HepG2 (cell line): ENCODE measurements at regions not wholly inside any gene's neighbourhood (a gene's known extent, or its start where the extent isn't known, plus 50 kb on each side); places are given as distances from the start of the nearest gene placed in this dataset.

Source experiments
- ATAC-seq: fragments of 200-7000 bp; cut with Tn5 transposase; 3 replicates; pipeline ENCODE4 v1.9.1; 2020; ENCODE audit warnings: mild to moderate bottlenecking, moderate library complexity
- BruUV-seq: library from RNA; stranded (reverse); fragments of 400-500 nt; replicated peaks from 2 replicates; lab custom pipeline; 2021; lab: Mats Ljungman, UMichigan
- CTCF ChIA-PET: fragments of 300-600 bp; formaldehyde crosslinking; extraction: SDS; loops from one replicate; lab custom pipeline; 2021; ENCODE audit warnings: low total read pairs, inconsistent platforms, low intra/inter-chr PET ratio; lab: Yijun Ruan, JAX
- POLR2A ChIA-PET: fragments of 350-600 bp; sonication (Branson Sonifier 250); formaldehyde crosslinking; loops from one replicate; lab custom pipeline; 2020; ENCODE audit warnings: antibody characterized with exemption, inconsistent platforms; lab: Yijun Ruan, JAX
- DNase-seq: peaks from one replicate; pipeline ENCODE4 v3.0.0-alpha.2; 2015; ENCODE audit warnings: low spot score
- FAIRE-seq: peaks from 3 replicates; lab custom pipeline; 2011; peaks lifted over from hg19 to GRCh38; lab: Jason Lieb, UNC
- H2AFZ ChIP-seq: one replicate; pipeline ENCODE4 v1.6.1; 2011; ENCODE audit warnings: low read length, inconsistent platforms
- H3K27ac ChIP-seq: fragments of 300-600 bp; 3 replicates; pipeline ENCODE4 v1.8.0; 2011; ENCODE audit warnings: mixed run types, mild to moderate bottlenecking, mixed read lengths, low read length, inconsistent platforms; ENCODE audit not compliant: insufficient read depth; ENCODE audit errors: extremely low read length
- H3K27me3 ChIP-seq, 2 experiments: fragments of 200-600 bp in 1 of 2; 2 replicates in 1 of 2; 3 replicates in 1 of 2; pipeline versions ENCODE4 v1.6.0 to v1.8.0; 2011; ENCODE audit warnings: low read length in 2 of 2, mild to moderate bottlenecking in 2 of 2, moderate library complexity in 2 of 2, inconsistent platforms in 1 of 2; ENCODE audit not compliant: insufficient read depth in 2 of 2, control insufficient read depth in 1 of 2
- H3K36me3 ChIP-seq, 2 experiments: fragments of 200-600 bp in 1 of 2; replicated peaks in 1 of 2; 2 replicates in 1 of 2; 3 replicates in 1 of 2; pipeline versions ENCODE4 v1.5.1 to v1.8.0; 2011; ENCODE audit warnings: low read length in 2 of 2, inconsistent platforms in 1 of 2; ENCODE audit not compliant: insufficient read depth in 2 of 2, control insufficient read depth in 1 of 2
- H3K4me1 ChIP-seq: 2 replicates; pipeline ENCODE4 v1.5.1; 2012; ENCODE audit warnings: low read length, inconsistent platforms; ENCODE audit not compliant: insufficient read depth
- H3K4me2 ChIP-seq: 2 replicates; pipeline ENCODE4 v1.6.0; 2011; ENCODE audit warnings: low read depth, low read length, inconsistent platforms
- H3K4me3 ChIP-seq, 3 experiments: fragments of 200-600 bp in 1 of 3; sonication (generic), shearing (Covaris generic) in 1 of 3; replicated peaks in 1 of 3; 2 replicates each; pipeline ENCODE4 v1.5.1; 2011 to 2016; ENCODE audit warnings: low read length in 3 of 3, inconsistent platforms in 2 of 3, low read depth in 2 of 3, mild to moderate bottlenecking in 2 of 3, control low read depth in 1 of 3, mixed read lengths in 1 of 3; ENCODE audit not compliant: insufficient read depth in 1 of 3
- H3K79me2 ChIP-seq: one replicate; pipeline ENCODE4 v1.6.1; 2011; ENCODE audit warnings: low read length, inconsistent platforms; ENCODE audit not compliant: insufficient read depth
- H3K9ac ChIP-seq: 2 replicates; pipeline ENCODE4 v1.6.0; 2011; ENCODE audit warnings: mild to moderate bottlenecking, low read depth, low read length, inconsistent platforms; ENCODE audit not compliant: insufficient read depth
- H3K9me3 ChIP-seq: 2 replicates; pipeline ENCODE4 v1.5.1; 2012; ENCODE audit warnings: mild to moderate bottlenecking, low read length
- H4K20me1 ChIP-seq: 2 replicates; pipeline ENCODE4 v1.6.0; 2011; ENCODE audit warnings: inconsistent platforms, mild to moderate bottlenecking, low read length, moderate library complexity; ENCODE audit not compliant: insufficient read depth
- BCL6 ChIP-seq: IDR thresholded peaks from 2 replicates; pipeline ENCODE4 v1.6.1; 2016; ENCODE audit warnings: missing genetic modification reagents, missing compliant biosample characterization
- EP300 ChIP-seq, 3 experiments: sonication (generic) in 1 of 3; formaldehyde crosslinking in 1 of 3; IDR thresholded peaks; 2 replicates each; pipeline versions ENCODE4 v1.5.1 to v1.6.1; 2011 to 2020; ENCODE audit warnings: low read depth in 2 of 3, low read length in 2 of 3, borderline replicate concordance in 1 of 3, improper control_type of control experiment in 1 of 3, mild to moderate bottlenecking in 1 of 3, missing genetic modification reagents in 1 of 3, moderate library complexity in 1 of 3
- ERF ChIP-seq: IDR thresholded peaks from 2 replicates; pipeline ENCODE4 v1.6.1; 2018; ENCODE audit warnings: missing biosample characterization, missing genetic modification reagents
- ESRRA ChIP-seq: sonication (generic); formaldehyde crosslinking; IDR thresholded peaks from 2 replicates; pipeline ENCODE4 v1.5.1; 2020; ENCODE audit warnings: mild to moderate bottlenecking, low read depth, missing genetic modification reagents
- FOSL2 ChIP-seq: sonication (generic); formaldehyde crosslinking; IDR thresholded peaks from 2 replicates; pipeline ENCODE4 v1.4.0; 2020; ENCODE audit warnings: missing genetic modification reagents
- GABPA ChIP-seq, 2 experiments: IDR thresholded peaks; 2 replicates each; pipeline ENCODE4 v1.6.1; 2011 to 2016; ENCODE audit warnings: low read depth in 2 of 2, low read length in 1 of 2, missing biosample characterization in 1 of 2, missing genetic modification characterization in 1 of 2
- GATAD2A ChIP-seq: IDR thresholded peaks from 2 replicates; pipeline ENCODE4 v1.6.1; 2016
- HNF4A ChIP-seq: sonication (generic); formaldehyde crosslinking; IDR thresholded peaks from 2 replicates; pipeline ENCODE4 v1.4.0; 2020; ENCODE audit warnings: missing genetic modification reagents
- IRF2 ChIP-seq: IDR thresholded peaks from 2 replicates; pipeline ENCODE4 v1.6.1; 2018; ENCODE audit warnings: missing genetic modification reagents, missing compliant biosample characterization
- ISX ChIP-seq: sonication (generic); formaldehyde crosslinking; conservative IDR thresholded peaks from 2 replicates; pipeline ENCODE4 v1.5.0; 2020; ENCODE audit warnings: missing genetic modification reagents
- LCORL ChIP-seq, 2 experiments: fragments of 450-650 bp in 1 of 2; sonication (generic) in 1 of 2; formaldehyde crosslinking in 1 of 2; IDR thresholded peaks; 2 replicates each; pipeline versions ENCODE4 v1.5.0 to v1.6.1; 2017 to 2020; ENCODE audit warnings: antibody characterized with exemption in 1 of 2, missing genetic modification reagents in 1 of 2
- MIXL1 ChIP-seq: IDR thresholded peaks from 2 replicates; pipeline ENCODE4 v1.6.1; 2016
- RAD21 ChIP-seq: fragments of 450-650 bp; formaldehyde crosslinking; IDR thresholded peaks from 2 replicates; pipeline ENCODE4 v1.5.0; 2020; ENCODE audit warnings: mild to moderate bottlenecking
- RNF219 ChIP-seq: sonication (generic); formaldehyde crosslinking; IDR thresholded peaks from 2 replicates; pipeline ENCODE4 v1.5.0; 2020; ENCODE audit warnings: mild to moderate bottlenecking, missing genetic modification reagents
- TCF7 ChIP-seq: sonication (generic); IDR thresholded peaks from 2 replicates; pipeline ENCODE4 v1.6.1; 2016; ENCODE audit warnings: antibody characterized with exemption, low read depth
- TFAP4 ChIP-seq: sonication (generic); IDR thresholded peaks from 2 replicates; pipeline ENCODE4 v1.6.1; 2016; ENCODE audit warnings: low read depth, borderline replicate concordance
- THAP11 ChIP-seq: IDR thresholded peaks from 2 replicates; pipeline ENCODE4 v1.6.1; 2016; ENCODE audit warnings: missing biosample characterization, missing genetic modification reagents
- YEATS4 ChIP-seq: sonication (generic); formaldehyde crosslinking; IDR thresholded peaks from 2 replicates; pipeline ENCODE4 v1.4.0; 2020; ENCODE audit warnings: missing genetic modification reagents, borderline replicate concordance
- ZKSCAN8 ChIP-seq: IDR thresholded peaks from 2 replicates; pipeline ENCODE4 v1.6.1; 2016; ENCODE audit warnings: borderline replicate concordance, missing genetic modification reagents, missing compliant biosample characterization
- WGBS: methylation state at CpG from one replicate; pipeline ENCODE4 v1.1.6; 2017; ENCODE audit warnings: low lambda C conversion rate; 5-methylcytosine and 5-hydroxymethylcytosine counted together
- in situ Hi-C: cut with HindIII; loops from 2 replicates; pipeline ENCODE4 v1.10.0; 2017; ENCODE audit warnings: low pct_unique_long_range_greater_than_20kb; ENCODE audit not compliant: extremely low pct_ligation_motif_present
- intact Hi-C: fragments of 100-400 bp; cut with micrococcal nuclease; formaldehyde crosslinking; loops from one replicate; pipeline ENCODE4 v1.10.0; 2022; ENCODE audit not compliant: unreplicated experiment

GRCh38 chr5:34486160-34486848, 169.8 kb upstream of the RAI14 start:
- Histone ChIP-seq H3K9ac (peak overlapping the region; percentile 59), H3K4me2 (peak overlapping the region; percentile 90), H3K36me3 (no peaks in the 10 kb centered on the region), H2AFZ (no peak overlapping the region), H4K20me1 (no peaks in the 10 kb centered on the region), H3K27me3 (0 out of 5 replicates have a peak, but pooled peaks cover 0 to 7% of the 10 kb centered on the region in 2 experiments), H3K9me3 (no peaks in the 10 kb centered on the region), H3K4me3 (peak overlapping the region; percentile 21 to 58 (median 33); a peak in 4 of 6 replicates), H3K4me1 (peaks cover 77% of the 10 kb centered on the region), H3K79me2 (no peaks in the 10 kb centered on the region), H3K27ac (peak overlapping the region; percentile 85)
- ChIA-PET POLR2A (interaction anchor here (0.7 to 3.1 kb wide), 8 partner anchors 16 to 443 kb away, joined by 3 to 17 read pairs (median 5); partner anchors contain the start of genes BRIX1, DNAJC21, RAD1 and RAI14), CTCF (interaction anchor here (1.2 to 2.4 kb wide), 4 partner anchors 12 to 412 kb away, joined by 4 to 16 read pairs (median 8); no protein-coding TSS in a partner anchor)
- intact Hi-C loops = loop anchor here (1.0 to 5.0 kb wide), 6 partner anchors 52 to 412 kb away; partner anchors contain the start of gene TTC23L
- 16% methylated on average over 15 of the region's 15 CpGs for WGBS
- ATAC-seq (peak; percentile 49), DNase-seq (peak; percentile 83), FAIRE-seq (peak; percentile 81)
- BruUV-seq = no TSS peak
- in situ Hi-C loops = loop anchor here (5.0 to 10.0 kb wide), 4 partner anchors 48 to 518 kb away; partner anchors contain the start of gene RAI14
- TF ChIP-seq GATAD2A (CRISPR knock-in tag) (peak; percentile 52), ZKSCAN8 (CRISPR knock-in tag) (peak; percentile 51; the same call in 1 of the 2 replicates), RNF219 (CRISPR knock-in tag) (0 out of 2 replicates have a peak, but pooled peaks have one; percentile 20), TCF7 (no peak), MIXL1 (CRISPR knock-in tag) (0 out of 2 replicates have a peak, but pooled peaks have one; percentile 52), GABPA (IDR thresholded peaks at IDR 0.05; ENCODE audit: low read depth, low read length) (no peak), GABPA (CRISPR knock-in tag; IDR thresholded peaks at IDR 0.05; ENCODE audit: low read depth) (0 out of 2 replicates have a peak, but pooled peaks have one; percentile 7), BCL6 (CRISPR knock-in tag) (peak; percentile 53; the same call in 1 of the 2 replicates), ESRRA (CRISPR knock-in tag) (no peak), IRF2 (peak; percentile 68; the same call in 1 of the 2 replicates), TFAP4 (peak; percentile 70; the same call in 1 of the 2 replicates), EP300 (IDR thresholded peaks at IDR 0.05; ENCODE audit: low read depth in 2 of 2, low read length in 2 of 2) (0 out of 4 replicates have a peak, but pooled peaks of 1 of the 2 experiments have one; percentile 4), EP300 (CRISPR knock-in tag; IDR thresholded peaks at IDR 0.05; ENCODE audit: borderline replicate concordance) (no peak), ISX (CRISPR knock-in tag) (no peak), RAD21 (CRISPR knock-in tag) (peak; percentile 77), THAP11 (CRISPR knock-in tag) (peak; percentile 28; the same call in 1 of the 2 replicates), FOSL2 (CRISPR knock-in tag) (0 out of 2 replicates have a peak, but pooled peaks have one; percentile 23), ERF (CRISPR knock-in tag) (peak; percentile 63), YEATS4 (CRISPR knock-in tag) (peak; percentile 4; the same call in 1 of the 2 replicates), LCORL (IDR thresholded peaks at IDR 0.05) (no peak), LCORL (CRISPR knock-in tag; IDR thresholded peaks at IDR 0.05) (0 out of 2 replicates have a peak, but pooled peaks have one; percentile 35), HNF4A (CRISPR knock-in tag) (no peak)
